Progenitor cell of endocrine pancreas (in vitro differentiated cells): ENCODE measurements at regions not wholly inside any gene's neighbourhood (a gene's known extent, or its start where the extent isn't known, plus 50 kb on each side); places are given as distances from the start of the nearest gene placed in this dataset.

Experiments
- DNase-seq: peaks from one replicate; pipeline ENCODE4 v3.0.0; 2021; ENCODE audit warnings: low spot score; ENCODE audit not compliant: unreplicated experiment
- H3K27ac Mint-ChIP-seq: 2 replicates; pipeline ENCODE4 v1.8.0; 2021; ENCODE audit warnings: mild to moderate bottlenecking, moderate library complexity, mixed read lengths
- H3K27me3 Mint-ChIP-seq: 2 replicates; pipeline ENCODE4 v1.8.0; 2021; ENCODE audit warnings: mixed read lengths
- H3K36me3 Mint-ChIP-seq: 2 replicates; pipeline ENCODE4 v1.8.0; 2022; ENCODE audit warnings: mixed read lengths; ENCODE audit not compliant: insufficient read depth
- H3K4me1 Mint-ChIP-seq: 2 replicates; pipeline ENCODE4 v1.8.0; 2021; ENCODE audit warnings: low read depth, mixed read lengths
- H3K4me3 Mint-ChIP-seq: 2 replicates; pipeline ENCODE4 v1.8.0; 2021; ENCODE audit warnings: low read depth, mild to moderate bottlenecking, moderate library complexity, mixed read lengths
- H3K9me3 Mint-ChIP-seq: 2 replicates; pipeline ENCODE4 v1.8.0; 2021; ENCODE audit warnings: low read depth, mixed read lengths
- TF ChIP-seq, protein P1 (sequence below): fragments of 200-600 bp; sonication (generic); IDR thresholded peaks from one replicate; pipeline ENCODE4 v1.5.0; 2021; ENCODE audit warnings: antibody characterized with exemption, mild to moderate bottlenecking; ENCODE audit not compliant: unreplicated experiment

DNA sequence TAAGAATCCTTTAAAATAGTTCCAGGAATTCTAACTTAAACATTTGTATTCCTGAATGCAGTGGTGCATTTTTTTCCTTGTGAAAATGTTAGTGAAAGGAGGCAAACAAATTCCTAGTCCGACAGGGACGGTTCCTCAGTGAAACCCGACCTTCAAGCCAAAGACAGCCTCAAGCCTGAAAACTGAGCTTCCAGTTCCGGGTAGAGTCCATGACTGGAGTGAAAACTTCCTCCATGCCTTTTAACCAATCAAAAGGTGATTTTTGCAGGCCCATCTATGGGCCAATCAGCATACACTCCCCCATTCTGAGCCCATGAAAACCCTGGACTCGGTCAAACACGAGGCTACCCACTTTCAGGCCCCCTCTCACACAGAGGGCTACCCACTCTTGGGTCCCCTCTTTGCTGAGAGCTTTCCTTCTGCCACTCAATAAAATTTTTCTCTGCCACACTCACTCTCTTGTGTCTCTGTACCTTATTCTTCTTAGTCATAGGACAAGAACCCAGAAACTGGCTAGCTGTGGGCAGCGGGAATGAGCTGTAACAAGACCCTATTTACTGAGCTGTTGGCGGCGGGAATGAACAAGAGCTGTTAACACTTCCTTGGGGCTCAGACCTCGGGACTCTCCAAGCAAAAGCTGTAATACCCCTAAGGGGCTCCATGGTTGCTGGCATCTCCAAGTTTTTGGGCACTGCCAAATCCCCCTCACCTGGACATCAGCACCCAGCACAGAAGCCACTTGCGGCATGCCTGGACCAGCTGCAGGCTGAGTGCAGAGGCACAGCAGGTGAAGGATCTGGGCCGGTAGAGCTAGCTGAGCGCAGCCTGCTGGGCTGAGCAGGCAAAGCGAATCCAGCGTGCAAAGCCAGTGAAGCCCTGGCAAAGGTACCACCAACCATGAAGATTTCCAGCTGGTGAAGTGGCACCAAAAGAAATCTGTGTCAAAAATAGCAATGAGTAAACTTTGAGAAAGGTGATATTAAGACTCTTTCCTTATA, 598.8 kb downstream of the MCTP2 start:
- Mint-ChIP-seq H3K27me3 (no peaks in the 10 kb centered on the region), H3K9me3 (no peaks in the 10 kb centered on the region), H3K36me3 (no peaks in the 10 kb centered on the region), H3K4me1 (no peaks in the 10 kb centered on the region), H3K27ac (no peak overlapping the region), H3K4me3 (no peak overlapping the region)
- DNase-seq, result no peak
- TF ChIP-seq, protein P1, sequence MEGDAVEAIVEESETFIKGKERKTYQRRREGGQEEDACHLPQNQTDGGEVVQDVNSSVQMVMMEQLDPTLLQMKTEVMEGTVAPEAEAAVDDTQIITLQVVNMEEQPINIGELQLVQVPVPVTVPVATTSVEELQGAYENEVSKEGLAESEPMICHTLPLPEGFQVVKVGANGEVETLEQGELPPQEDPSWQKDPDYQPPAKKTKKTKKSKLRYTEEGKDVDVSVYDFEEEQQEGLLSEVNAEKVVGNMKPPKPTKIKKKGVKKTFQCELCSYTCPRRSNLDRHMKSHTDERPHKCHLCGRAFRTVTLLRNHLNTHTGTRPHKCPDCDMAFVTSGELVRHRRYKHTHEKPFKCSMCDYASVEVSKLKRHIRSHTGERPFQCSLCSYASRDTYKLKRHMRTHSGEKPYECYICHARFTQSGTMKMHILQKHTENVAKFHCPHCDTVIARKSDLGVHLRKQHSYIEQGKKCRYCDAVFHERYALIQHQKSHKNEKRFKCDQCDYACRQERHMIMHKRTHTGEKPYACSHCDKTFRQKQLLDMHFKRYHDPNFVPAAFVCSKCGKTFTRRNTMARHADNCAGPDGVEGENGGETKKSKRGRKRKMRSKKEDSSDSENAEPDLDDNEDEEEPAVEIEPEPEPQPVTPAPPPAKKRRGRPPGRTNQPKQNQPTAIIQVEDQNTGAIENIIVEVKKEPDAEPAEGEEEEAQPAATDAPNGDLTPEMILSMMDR, result no peak

DNA sequence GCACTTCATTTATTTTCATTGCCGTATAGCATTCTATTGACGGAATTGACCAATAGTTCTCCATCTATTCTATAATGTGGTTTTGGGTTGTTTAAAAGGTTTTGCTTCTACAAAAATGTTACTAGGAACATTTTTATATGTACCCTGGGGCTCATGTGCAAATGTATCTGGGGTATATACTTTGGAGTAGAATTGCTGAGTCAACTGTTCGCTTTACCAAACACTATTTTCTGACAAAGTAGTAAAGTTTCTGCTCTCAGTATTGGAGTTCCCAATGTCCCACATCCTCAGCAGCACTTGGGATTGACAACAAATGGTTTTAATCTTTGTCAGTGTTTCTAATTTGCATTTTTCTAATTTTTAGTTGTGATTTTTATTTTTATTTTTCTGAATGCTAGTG, 602.6 kb downstream of the MCTP2 start:
- H3K27ac Mint-ChIP-seq, result no peak overlapping the region
- TF ChIP-seq, protein P1, result no peak
- no peak overlapping the region for H3K4me3 Mint-ChIP-seq

DNA sequence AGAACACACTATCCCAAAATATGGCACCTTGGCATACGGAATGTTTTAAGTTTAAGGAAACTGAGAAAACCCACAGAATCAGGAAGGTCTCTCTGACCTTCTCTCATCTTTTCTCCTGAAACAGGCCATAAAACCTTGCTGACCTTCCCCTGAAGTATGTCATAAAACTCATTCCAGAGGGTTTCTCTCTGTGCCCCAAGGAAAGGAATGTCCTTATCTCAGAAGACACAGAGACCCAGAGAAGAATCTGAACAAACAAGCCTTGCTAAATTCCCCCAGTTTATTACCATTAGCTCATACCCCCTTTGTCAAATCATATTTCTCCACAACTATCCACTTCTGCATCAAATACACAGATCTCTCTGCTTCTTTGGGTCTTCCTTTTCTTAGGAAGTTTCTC, 603.1 kb downstream of the MCTP2 start:
- Mint-ChIP-seq H3K9me3 (no peaks in the 10 kb centered on the region), H3K4me3 (no peak overlapping the region), H3K4me1 (no peaks in the 10 kb centered on the region), H3K36me3 (no peaks in the 10 kb centered on the region), H3K27ac (no peak overlapping the region), H3K27me3 (no peaks in the 10 kb centered on the region)
- DNase-seq, result no peak
- TF ChIP-seq, protein P1, result no peak

More for the DNA sequence above, 602.6 kb downstream of the MCTP2 start:
- H3K9me3 Mint-ChIP-seq, result no peaks in the 10 kb centered on the region
- no peaks in the 10 kb centered on the region for H3K4me1 Mint-ChIP-seq
- H3K27me3 Mint-ChIP-seq, result no peaks in the 10 kb centered on the region
- no peaks in the 10 kb centered on the region for H3K36me3 Mint-ChIP-seq
- no peak for DNase-seq

DNA sequence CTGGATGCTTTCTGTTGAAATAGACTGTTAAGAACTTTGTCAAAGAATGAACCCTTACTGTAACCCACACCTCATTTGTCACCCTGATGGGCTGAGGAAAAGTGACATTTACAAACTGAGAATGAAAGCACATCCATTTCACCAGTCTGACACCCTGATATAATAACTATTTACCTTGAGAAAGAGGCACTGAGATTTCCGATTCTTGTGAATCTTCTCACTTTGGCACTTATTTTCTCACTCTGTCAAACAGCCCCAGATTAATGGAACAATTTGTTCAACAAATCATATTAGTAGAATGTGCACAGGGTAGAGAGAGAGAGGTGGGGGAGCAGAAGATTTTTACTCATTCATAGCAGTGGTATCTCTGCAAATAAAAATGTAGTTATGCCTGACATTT, 606.9 kb downstream of the MCTP2 start:
- TF ChIP-seq, protein P1, result no peak
- H3K36me3 Mint-ChIP-seq, result peaks cover 2% of the 10 kb centered on the region
- H3K4me3 Mint-ChIP-seq, result no peak overlapping the region
- no peak overlapping the region for H3K27ac Mint-ChIP-seq
- H3K27me3 Mint-ChIP-seq, result no peaks in the 10 kb centered on the region
- H3K9me3 Mint-ChIP-seq, result peaks cover 10% of the 10 kb centered on the region
- DNase-seq, result no peak
- H3K4me1 Mint-ChIP-seq, result no peaks in the 10 kb centered on the region

DNA sequence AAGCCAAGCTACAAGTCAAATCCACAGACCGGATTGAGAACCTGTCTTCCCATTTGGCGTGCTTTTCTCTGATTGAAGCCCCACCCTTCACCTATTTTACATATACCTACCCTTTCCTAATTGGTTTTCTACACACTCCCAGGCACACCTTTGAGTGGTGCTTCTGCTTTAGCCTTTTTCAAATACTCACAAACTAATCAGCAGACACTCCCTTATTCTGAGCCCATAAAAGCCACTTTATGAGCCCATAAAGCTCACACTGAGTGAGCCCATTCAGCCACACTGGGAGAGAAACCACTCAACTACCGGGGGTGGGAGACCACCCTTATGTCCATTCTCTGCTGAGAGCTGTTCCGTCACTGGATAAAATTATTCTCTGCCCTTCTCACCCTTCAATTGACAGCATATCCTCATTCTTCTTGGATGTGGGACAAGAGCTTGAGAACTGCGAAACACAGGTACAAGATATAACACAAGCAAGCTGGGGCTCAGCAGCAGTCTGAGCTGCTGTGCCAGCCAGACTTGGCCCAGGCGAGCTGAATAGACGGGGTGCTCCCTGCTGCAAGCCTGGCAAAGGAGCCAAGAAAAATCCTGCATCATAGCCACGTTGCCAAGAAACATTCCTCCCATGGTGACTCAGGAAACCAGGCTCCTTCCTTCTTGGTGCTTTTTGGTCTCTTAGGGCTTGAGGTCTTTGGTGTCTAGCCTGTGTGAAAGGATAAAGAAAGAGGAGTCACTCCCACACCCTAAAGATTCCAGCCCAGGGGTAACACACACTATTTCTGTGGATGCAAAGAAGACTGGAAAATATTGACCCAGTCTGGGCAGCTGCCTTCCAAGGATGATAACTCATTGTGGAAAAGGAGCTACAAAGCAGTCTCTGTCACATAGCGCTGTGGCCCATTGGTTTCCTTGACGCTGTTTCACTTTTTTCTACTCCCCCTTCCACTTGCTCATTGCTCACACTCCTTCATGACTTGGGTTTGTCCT, 609.7 kb downstream of the MCTP2 start:
- Mint-ChIP-seq H3K4me3 (no peak overlapping the region), H3K4me1 (peaks cover 5% of the 10 kb centered on the region), H3K9me3 (peaks cover 10% of the 10 kb centered on the region), H3K36me3 (peaks cover 2% of the 10 kb centered on the region), H3K27ac (no peak overlapping the region), H3K27me3 (no peaks in the 10 kb centered on the region)
- TF ChIP-seq, protein P1, result no peak
- no peak for DNase-seq
